ENCODE measurements at regions not wholly inside any gene's neighbourhood (a gene's known extent, or its start where the extent isn't known, plus 50 kb on each side); places are given as distances from the start of the nearest gene placed in this dataset.

DNA sequence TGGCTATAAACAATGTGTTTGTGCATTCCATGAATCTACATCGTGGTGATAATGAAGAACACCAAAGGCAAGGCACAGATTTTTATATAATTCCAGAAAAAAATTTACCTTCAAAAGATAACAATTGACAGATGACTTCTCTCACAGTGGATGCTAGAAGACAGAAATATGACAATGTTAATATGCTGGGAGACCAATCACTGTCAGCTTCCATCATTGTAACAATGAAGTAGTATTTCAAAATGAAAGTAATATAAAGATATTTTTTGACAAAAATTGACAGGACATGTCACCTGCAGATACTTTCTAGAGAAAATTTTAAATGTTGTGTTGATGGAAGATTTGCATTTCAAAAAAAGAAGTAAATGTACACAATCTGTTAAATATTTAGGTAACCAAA is 1925.9 kb upstream of the LRRTM1 start:
- H3K27ac ChIP-seq (ENCODE audit: poor library complexity, severe bottlenecking) = no peak overlapping the region
- H3K9me3 ChIP-seq (ENCODE audit: severe bottlenecking) = no peaks in the 10 kb centered on the region
- ATAC-seq (ENCODE audit: low read depth) (no peak), DNase-seq (ENCODE audit: low spot score) (no peak)
- H3K27me3 ChIP-seq (ENCODE audit: insufficient read depth, poor library complexity, severe bottlenecking) = no peaks in the 10 kb centered on the region
- H3K4me1 ChIP-seq (ENCODE audit: insufficient read depth, poor library complexity, severe bottlenecking) = no peaks in the 10 kb centered on the region
- H3K36me3 ChIP-seq (ENCODE audit: low read depth) = no peaks in the 10 kb centered on the region
- TF ChIP-seq, protein P1, sequence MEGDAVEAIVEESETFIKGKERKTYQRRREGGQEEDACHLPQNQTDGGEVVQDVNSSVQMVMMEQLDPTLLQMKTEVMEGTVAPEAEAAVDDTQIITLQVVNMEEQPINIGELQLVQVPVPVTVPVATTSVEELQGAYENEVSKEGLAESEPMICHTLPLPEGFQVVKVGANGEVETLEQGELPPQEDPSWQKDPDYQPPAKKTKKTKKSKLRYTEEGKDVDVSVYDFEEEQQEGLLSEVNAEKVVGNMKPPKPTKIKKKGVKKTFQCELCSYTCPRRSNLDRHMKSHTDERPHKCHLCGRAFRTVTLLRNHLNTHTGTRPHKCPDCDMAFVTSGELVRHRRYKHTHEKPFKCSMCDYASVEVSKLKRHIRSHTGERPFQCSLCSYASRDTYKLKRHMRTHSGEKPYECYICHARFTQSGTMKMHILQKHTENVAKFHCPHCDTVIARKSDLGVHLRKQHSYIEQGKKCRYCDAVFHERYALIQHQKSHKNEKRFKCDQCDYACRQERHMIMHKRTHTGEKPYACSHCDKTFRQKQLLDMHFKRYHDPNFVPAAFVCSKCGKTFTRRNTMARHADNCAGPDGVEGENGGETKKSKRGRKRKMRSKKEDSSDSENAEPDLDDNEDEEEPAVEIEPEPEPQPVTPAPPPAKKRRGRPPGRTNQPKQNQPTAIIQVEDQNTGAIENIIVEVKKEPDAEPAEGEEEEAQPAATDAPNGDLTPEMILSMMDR (IDR thresholded peaks at IDR 0.05; ENCODE audit: poor library complexity, severe bottlenecking) = no peak
- H3K4me3 ChIP-seq (ENCODE audit: severe bottlenecking) = no peak overlapping the region

DNA sequence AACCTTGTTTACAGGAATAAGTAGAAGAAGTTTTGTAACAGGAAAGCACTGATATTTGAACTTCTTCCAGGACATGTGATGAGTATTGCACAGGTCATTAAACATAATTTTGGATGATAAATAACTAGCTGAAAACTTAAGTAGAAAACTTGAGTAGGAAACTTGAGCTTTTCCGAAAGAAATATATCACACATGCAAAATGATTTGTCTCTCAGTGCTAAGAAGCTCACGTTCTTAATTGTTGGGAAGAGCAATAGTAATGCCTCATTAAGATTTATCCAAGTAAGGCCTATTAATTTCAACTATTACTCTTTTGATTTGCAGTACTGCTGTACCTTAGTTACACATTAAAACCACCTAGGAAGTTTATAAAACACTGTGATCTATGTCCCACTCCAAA is 1921.9 kb upstream of the LRRTM1 start:
- Histone ChIP-seq H3K36me3 (ENCODE audit: low read depth) (no peaks in the 10 kb centered on the region), H3K9me3 (ENCODE audit: severe bottlenecking) (no peaks in the 10 kb centered on the region), H3K27me3 (ENCODE audit: insufficient read depth, poor library complexity, severe bottlenecking) (no peaks in the 10 kb centered on the region), H3K4me1 (ENCODE audit: insufficient read depth, poor library complexity, severe bottlenecking) (no peaks in the 10 kb centered on the region), H3K27ac (ENCODE audit: poor library complexity, severe bottlenecking) (no peak overlapping the region), H3K4me3 (ENCODE audit: severe bottlenecking) (no peak overlapping the region)
- TF ChIP-seq, protein P1 (IDR thresholded peaks at IDR 0.05; ENCODE audit: poor library complexity, severe bottlenecking) = no peak
- ATAC-seq (ENCODE audit: low read depth) (no peak), DNase-seq (ENCODE audit: low spot score) (no peak)

DNA sequence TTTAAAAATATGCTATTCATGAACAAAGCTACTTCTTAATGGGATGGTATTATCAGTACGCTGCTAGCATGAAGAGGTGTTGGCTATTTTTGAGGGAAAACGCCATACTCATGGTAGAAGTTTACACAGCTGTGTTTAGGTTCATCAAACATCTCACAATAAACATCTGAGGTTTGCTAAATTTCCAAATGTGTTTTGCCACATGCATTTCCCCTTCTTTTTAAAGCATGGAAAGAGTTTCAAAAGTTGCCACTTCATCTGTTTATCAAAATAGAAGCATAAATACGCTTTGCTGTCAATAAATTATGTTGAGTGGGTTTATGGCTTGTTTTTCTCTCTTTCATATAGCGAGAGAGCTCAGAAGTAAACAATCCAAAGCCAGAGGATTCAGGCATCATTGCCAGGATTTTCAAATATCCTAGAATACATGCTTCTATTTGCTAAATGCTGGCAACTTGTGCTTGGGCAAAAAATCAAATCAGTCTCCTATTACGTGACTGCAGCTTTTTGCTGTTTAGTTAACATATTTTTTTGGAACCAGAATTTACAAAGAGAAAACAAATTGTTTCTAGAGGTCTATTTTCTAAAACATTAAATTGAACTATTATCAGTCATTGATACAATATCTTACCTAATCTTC is 1919.9 kb upstream of the LRRTM1 start:
- no peak overlapping the region for H3K4me3 ChIP-seq (ENCODE audit: severe bottlenecking)
- no peaks in the 10 kb centered on the region for H3K36me3 ChIP-seq (ENCODE audit: low read depth)
- ATAC-seq (ENCODE audit: low read depth) (no peak), DNase-seq (ENCODE audit: low spot score) (no peak)
- H3K27ac ChIP-seq (ENCODE audit: poor library complexity, severe bottlenecking) = no peak overlapping the region
- H3K4me1 ChIP-seq (ENCODE audit: insufficient read depth, poor library complexity, severe bottlenecking) = no peaks in the 10 kb centered on the region
- TF ChIP-seq, protein P1 (IDR thresholded peaks at IDR 0.05; ENCODE audit: poor library complexity, severe bottlenecking) = no peak
- H3K27me3 ChIP-seq (ENCODE audit: insufficient read depth, poor library complexity, severe bottlenecking) = no peaks in the 10 kb centered on the region
- no peaks in the 10 kb centered on the region for H3K9me3 ChIP-seq (ENCODE audit: severe bottlenecking)

DNA sequence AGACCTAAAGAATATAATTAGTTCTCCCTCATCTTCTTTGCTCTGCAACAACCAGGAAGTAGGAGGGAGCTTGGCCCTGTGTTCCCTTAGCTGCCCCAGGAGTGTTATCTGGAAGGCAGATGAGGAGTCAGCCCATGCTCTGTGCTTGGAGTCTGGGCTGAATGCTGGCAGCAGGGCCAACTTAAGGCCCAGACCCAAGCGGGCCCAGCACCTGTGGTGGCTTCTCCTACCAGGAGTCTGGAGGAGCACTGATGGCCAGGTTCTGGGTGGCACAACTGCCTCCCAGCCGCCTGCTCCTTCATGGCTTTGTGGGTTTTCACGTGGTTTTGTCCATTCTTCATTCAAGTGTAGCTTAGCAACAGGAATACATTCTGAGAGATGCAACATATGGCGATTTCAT is 1910.7 kb upstream of the LRRTM1 start:
- TF ChIP-seq, protein P1 (IDR thresholded peaks at IDR 0.05; ENCODE audit: poor library complexity, severe bottlenecking) = no peak
- DNase-seq (ENCODE audit: low spot score) = no peak
- H3K9me3 ChIP-seq (ENCODE audit: severe bottlenecking) = peaks cover 2% of the 10 kb centered on the region

DNA sequence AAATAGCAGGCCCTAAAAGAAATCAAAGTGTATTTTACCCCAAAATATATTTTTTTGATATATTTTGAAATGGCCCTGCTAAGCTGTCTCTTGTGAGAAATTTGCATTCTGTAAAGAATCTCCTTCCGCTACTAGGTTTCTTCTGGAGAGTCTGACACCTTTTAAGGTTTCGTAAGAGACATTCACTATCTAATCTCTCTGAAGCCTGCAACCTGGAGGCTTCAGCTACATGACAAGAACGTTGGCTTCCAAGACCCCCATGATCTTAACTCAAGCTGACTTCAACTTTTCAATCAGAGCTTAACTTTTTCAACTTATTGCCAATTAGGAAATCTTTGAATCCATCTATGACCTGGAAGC is 1894.9 kb upstream of the LRRTM1 start:
- no peaks in the 10 kb centered on the region for H3K36me3 ChIP-seq (ENCODE audit: low read depth)
- TF ChIP-seq, protein P1 (IDR thresholded peaks at IDR 0.05; ENCODE audit: poor library complexity, severe bottlenecking) = no peak
- no peak overlapping the region for H3K27ac ChIP-seq (ENCODE audit: poor library complexity, severe bottlenecking)
- ATAC-seq (ENCODE audit: low read depth) (no peak), DNase-seq (ENCODE audit: low spot score) (no peak)
- H3K27me3 ChIP-seq (ENCODE audit: insufficient read depth, poor library complexity, severe bottlenecking) = no peaks in the 10 kb centered on the region
- no peaks in the 10 kb centered on the region for H3K9me3 ChIP-seq (ENCODE audit: severe bottlenecking)
- no peak overlapping the region for H3K4me3 ChIP-seq (ENCODE audit: severe bottlenecking)
- H3K4me1 ChIP-seq (ENCODE audit: insufficient read depth, poor library complexity, severe bottlenecking) = no peaks in the 10 kb centered on the region

More for the DNA sequence above, 1910.7 kb upstream of the LRRTM1 start:
- Histone ChIP-seq H3K36me3 (ENCODE audit: low read depth) (no peaks in the 10 kb centered on the region), H3K4me3 (ENCODE audit: severe bottlenecking) (no peak overlapping the region), H3K4me1 (ENCODE audit: insufficient read depth, poor library complexity, severe bottlenecking) (no peaks in the 10 kb centered on the region), H3K27me3 (ENCODE audit: insufficient read depth, poor library complexity, severe bottlenecking) (peaks cover 1% of the 10 kb centered on the region), H3K27ac (ENCODE audit: poor library complexity, severe bottlenecking) (no peak overlapping the region)
- ATAC-seq (ENCODE audit: low read depth) = no peak

All from RWPE2 (cell line).